ENCODE measurements at regions not wholly inside any gene's neighbourhood (a gene's known extent, or its start where the extent isn't known, plus 50 kb on each side); places are given as distances from the start of the nearest gene placed in this dataset.

DNA sequence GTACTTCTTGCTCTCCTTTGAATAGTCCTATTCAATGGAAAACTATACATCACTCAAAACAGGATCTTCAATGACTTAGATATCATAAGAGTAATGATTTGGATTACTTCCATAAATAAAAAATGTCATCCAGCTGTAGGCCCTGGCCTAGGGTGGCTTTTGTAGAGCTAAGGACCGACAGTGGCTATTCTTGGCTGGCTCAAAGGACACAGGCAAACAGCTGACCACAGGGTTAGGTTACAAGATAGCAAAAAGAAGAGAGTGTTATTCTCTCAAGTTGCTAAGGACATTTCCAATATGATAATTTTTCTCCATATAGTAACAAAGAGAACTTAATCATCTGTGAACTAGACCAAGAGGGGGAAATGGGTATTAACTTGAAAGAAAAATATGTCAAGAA lies 495.1 kb downstream of the PLPP3 start:
- no peak overlapping the region for H3K4me3 ChIP-seq (ENCODE audit: low read length)
- H2AFZ ChIP-seq (ENCODE audit: low read depth, low read length): no peak overlapping the region
- no peaks in the 10 kb centered on the region for H3K27me3 ChIP-seq (ENCODE audit: low read depth, low read length)
- no peak for TF ChIP-seq EZH2phosphoT487 (IDR thresholded peaks at IDR 0.05; ENCODE audit: low read depth)
- TF ChIP-seq, protein P1, sequence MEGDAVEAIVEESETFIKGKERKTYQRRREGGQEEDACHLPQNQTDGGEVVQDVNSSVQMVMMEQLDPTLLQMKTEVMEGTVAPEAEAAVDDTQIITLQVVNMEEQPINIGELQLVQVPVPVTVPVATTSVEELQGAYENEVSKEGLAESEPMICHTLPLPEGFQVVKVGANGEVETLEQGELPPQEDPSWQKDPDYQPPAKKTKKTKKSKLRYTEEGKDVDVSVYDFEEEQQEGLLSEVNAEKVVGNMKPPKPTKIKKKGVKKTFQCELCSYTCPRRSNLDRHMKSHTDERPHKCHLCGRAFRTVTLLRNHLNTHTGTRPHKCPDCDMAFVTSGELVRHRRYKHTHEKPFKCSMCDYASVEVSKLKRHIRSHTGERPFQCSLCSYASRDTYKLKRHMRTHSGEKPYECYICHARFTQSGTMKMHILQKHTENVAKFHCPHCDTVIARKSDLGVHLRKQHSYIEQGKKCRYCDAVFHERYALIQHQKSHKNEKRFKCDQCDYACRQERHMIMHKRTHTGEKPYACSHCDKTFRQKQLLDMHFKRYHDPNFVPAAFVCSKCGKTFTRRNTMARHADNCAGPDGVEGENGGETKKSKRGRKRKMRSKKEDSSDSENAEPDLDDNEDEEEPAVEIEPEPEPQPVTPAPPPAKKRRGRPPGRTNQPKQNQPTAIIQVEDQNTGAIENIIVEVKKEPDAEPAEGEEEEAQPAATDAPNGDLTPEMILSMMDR (IDR thresholded peaks at IDR 0.05; ENCODE audit: low read depth, low read length): no peak
- H3K4me2 ChIP-seq (ENCODE audit: low read length): no peak overlapping the region
- H3K27ac ChIP-seq (ENCODE audit: low read length): no peak overlapping the region
- H3K79me2 ChIP-seq (ENCODE audit: low read length): no peaks in the 10 kb centered on the region
- H3K9me3 ChIP-seq (ENCODE audit: insufficient read depth, low read length): no peaks in the 10 kb centered on the region
- no peaks in the 10 kb centered on the region for H3K4me1 ChIP-seq (ENCODE audit: low read length)
- no peak overlapping the region for H3K9ac ChIP-seq (ENCODE audit: low read length)
- no peaks in the 10 kb centered on the region for H4K20me1 ChIP-seq (ENCODE audit: insufficient read depth, low read length)
- H3K36me3 ChIP-seq (replicated peaks; ENCODE audit: low read depth, low read length): no peaks in the 10 kb centered on the region

- no peaks in the 10 kb centered on the region for H3K79me2 ChIP-seq (ENCODE audit: low read length)
- no peaks in the 10 kb centered on the region for H3K27me3 ChIP-seq (ENCODE audit: low read depth, low read length)
- H3K27ac ChIP-seq (ENCODE audit: low read length): no peak overlapping the region
- no peaks in the 10 kb centered on the region for H3K36me3 ChIP-seq (replicated peaks; ENCODE audit: low read depth, low read length)
- H3K9ac ChIP-seq (ENCODE audit: low read length): no peak overlapping the region
- H3K4me2 ChIP-seq (ENCODE audit: low read length): no peak overlapping the region
- no peaks in the 10 kb centered on the region for H4K20me1 ChIP-seq (ENCODE audit: insufficient read depth, low read length)
- no peaks in the 10 kb centered on the region for H3K4me1 ChIP-seq (ENCODE audit: low read length)
- TF ChIP-seq EZH2phosphoT487 (IDR thresholded peaks at IDR 0.05; ENCODE audit: low read depth): no peak
- TF ChIP-seq, protein P1 (IDR thresholded peaks at IDR 0.05; ENCODE audit: low read depth, low read length): no peak
- H3K9me3 ChIP-seq (ENCODE audit: insufficient read depth, low read length): no peaks in the 10 kb centered on the region
- H3K4me3 ChIP-seq (ENCODE audit: low read length): no peak overlapping the region
- H2AFZ ChIP-seq (ENCODE audit: low read depth, low read length): no peak overlapping the region
These were observed 497.6 kb downstream of the PLPP3 start for GRCh38 chr1:56081736-56082135.

- H3K4me1 ChIP-seq (ENCODE audit: low read length): no peaks in the 10 kb centered on the region
- H3K36me3 ChIP-seq (replicated peaks; ENCODE audit: low read depth, low read length): no peaks in the 10 kb centered on the region
- H3K4me2 ChIP-seq (ENCODE audit: low read length): no peak overlapping the region
- no peaks in the 10 kb centered on the region for H4K20me1 ChIP-seq (ENCODE audit: insufficient read depth, low read length)
- no peaks in the 10 kb centered on the region for H3K9me3 ChIP-seq (ENCODE audit: insufficient read depth, low read length)
- no peak overlapping the region for H3K9ac ChIP-seq (ENCODE audit: low read length)
- no peak overlapping the region for H2AFZ ChIP-seq (ENCODE audit: low read depth, low read length)
- H3K79me2 ChIP-seq (ENCODE audit: low read length): no peaks in the 10 kb centered on the region
- H3K27me3 ChIP-seq (ENCODE audit: low read depth, low read length): no peaks in the 10 kb centered on the region
- no peak overlapping the region for H3K4me3 ChIP-seq (ENCODE audit: low read length)
- no peak overlapping the region for H3K27ac ChIP-seq (ENCODE audit: low read length)
- TF ChIP-seq EZH2phosphoT487 (IDR thresholded peaks at IDR 0.05; ENCODE audit: low read depth): no peak
- TF ChIP-seq, protein P1 (IDR thresholded peaks at IDR 0.05; ENCODE audit: low read depth, low read length): no peak
These were observed 498.2 kb downstream of the PLPP3 start for GRCh38 chr1:56081173-56081572.

DNA sequence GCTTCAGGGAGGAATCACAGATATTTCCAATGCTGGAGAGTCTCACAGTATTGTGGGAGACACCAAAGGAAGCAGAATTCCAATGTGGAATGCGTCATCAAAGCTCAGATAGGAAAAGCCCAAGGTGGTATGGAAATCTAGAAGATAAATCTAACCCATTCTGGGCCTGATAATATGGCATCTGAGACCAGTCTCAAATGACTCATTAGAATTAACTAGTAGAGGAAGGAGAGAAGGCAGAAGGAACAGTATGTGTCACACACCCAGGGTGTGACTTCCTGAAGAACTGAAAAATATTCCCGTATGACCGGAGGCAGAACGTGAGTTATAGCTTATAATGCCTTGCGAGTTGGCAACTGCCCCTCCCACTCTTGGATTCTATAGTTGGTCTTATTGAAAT lies 499.2 kb downstream of the PLPP3 start:
- no peaks in the 10 kb centered on the region for H3K27me3 ChIP-seq (ENCODE audit: low read depth, low read length)
- no peaks in the 10 kb centered on the region for H4K20me1 ChIP-seq (ENCODE audit: insufficient read depth, low read length)
- no peaks in the 10 kb centered on the region for H3K79me2 ChIP-seq (ENCODE audit: low read length)
- no peaks in the 10 kb centered on the region for H3K9me3 ChIP-seq (ENCODE audit: insufficient read depth, low read length)
- H3K4me2 ChIP-seq (ENCODE audit: low read length): no peak overlapping the region
- no peak overlapping the region for H3K9ac ChIP-seq (ENCODE audit: low read length)
- no peaks in the 10 kb centered on the region for H3K4me1 ChIP-seq (ENCODE audit: low read length)
- no peaks in the 10 kb centered on the region for H3K36me3 ChIP-seq (replicated peaks; ENCODE audit: low read depth, low read length)
- H2AFZ ChIP-seq (ENCODE audit: low read depth, low read length): no peak overlapping the region
- H3K4me3 ChIP-seq (ENCODE audit: low read length): no peak overlapping the region
- H3K27ac ChIP-seq (ENCODE audit: low read length): no peak overlapping the region
- TF ChIP-seq EZH2phosphoT487 (IDR thresholded peaks at IDR 0.05; ENCODE audit: low read depth): no peak
- TF ChIP-seq, protein P1 (IDR thresholded peaks at IDR 0.05; ENCODE audit: low read depth, low read length): no peak

Measured in OCI-LY3 (cell line).